Choroid plexus epithelial cell (primary cell): ENCODE measurements at regions not wholly inside any gene's neighbourhood (a gene's known extent, or its start where the extent isn't known, plus 50 kb on each side); places are given as distances from the start of the nearest gene placed in this dataset.

ENCODE experiments used
- DNase-seq: peaks from one replicate; pipeline ENCODE4 v3.0.0-alpha.2; 2010; ENCODE audit warnings: low read depth
- H3K4me3 ChIP-seq: 2 replicates; pipeline ENCODE4 v1.5.1; 2011; ENCODE audit warnings: low read depth, mild to moderate bottlenecking, control low read depth, low read length, moderate library complexity
- TF ChIP-seq, protein P1 (sequence below): conservative IDR thresholded peaks from 2 replicates; pipeline ENCODE4 v1.5.1; 2011; ENCODE audit warnings: low read depth, mild to moderate bottlenecking, control low read depth, inconsistent platforms, low read length, moderate library complexity

- no peak overlapping the region for H3K4me3 ChIP-seq
- peak; percentile 87 for DNase-seq
- TF ChIP-seq, protein P1, sequence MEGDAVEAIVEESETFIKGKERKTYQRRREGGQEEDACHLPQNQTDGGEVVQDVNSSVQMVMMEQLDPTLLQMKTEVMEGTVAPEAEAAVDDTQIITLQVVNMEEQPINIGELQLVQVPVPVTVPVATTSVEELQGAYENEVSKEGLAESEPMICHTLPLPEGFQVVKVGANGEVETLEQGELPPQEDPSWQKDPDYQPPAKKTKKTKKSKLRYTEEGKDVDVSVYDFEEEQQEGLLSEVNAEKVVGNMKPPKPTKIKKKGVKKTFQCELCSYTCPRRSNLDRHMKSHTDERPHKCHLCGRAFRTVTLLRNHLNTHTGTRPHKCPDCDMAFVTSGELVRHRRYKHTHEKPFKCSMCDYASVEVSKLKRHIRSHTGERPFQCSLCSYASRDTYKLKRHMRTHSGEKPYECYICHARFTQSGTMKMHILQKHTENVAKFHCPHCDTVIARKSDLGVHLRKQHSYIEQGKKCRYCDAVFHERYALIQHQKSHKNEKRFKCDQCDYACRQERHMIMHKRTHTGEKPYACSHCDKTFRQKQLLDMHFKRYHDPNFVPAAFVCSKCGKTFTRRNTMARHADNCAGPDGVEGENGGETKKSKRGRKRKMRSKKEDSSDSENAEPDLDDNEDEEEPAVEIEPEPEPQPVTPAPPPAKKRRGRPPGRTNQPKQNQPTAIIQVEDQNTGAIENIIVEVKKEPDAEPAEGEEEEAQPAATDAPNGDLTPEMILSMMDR = peak; percentile 78
Observed at GRCh38 chr7:16078076-16078952, 343.0 kb downstream of the CRPPA start.

DNA sequence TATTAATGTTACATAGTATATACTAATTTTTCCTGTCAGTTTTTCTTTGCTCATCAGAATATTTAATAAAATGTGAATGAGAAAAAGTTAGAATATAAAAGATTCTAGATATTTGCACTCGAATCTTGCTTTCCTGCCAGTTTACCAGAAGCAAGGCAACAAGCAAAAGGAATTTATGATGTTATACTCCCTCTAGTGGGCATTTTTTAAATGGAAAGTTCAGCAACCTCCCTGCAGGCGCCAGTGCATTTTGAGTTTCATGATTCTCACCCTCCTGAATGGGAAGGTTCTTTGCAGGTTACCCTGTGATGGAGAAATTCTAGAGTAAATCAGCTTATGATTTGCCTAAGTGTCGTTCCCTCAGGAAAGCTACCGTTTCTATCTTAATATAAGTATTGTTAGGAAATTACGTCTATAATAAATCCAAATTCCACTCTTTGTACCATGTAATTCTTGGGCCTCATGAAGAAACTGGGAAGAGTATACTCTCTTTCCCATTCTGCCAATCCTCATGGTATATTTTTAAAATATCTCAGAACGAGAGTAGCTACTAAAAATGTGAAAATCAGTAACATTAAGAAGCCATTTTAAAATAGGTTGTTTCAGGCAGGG lies 350.0 kb downstream of the CRPPA start:
- DNase-seq = peak; percentile 82
- TF ChIP-seq, protein P1 = peak; percentile 75
- H3K4me3 ChIP-seq = no peak overlapping the region

GRCh38 chr7:16070806-16071205 lies 350.5 kb downstream of the CRPPA start:
- TF ChIP-seq, protein P1 = no peak
- H3K4me3 ChIP-seq = no peak overlapping the region
- DNase-seq = no peak

- DNase-seq = no peak
- H3K4me3 ChIP-seq = no peak overlapping the region
- TF ChIP-seq, protein P1 = no peak
Observed at GRCh38 chr7:16069998-16070397, 351.3 kb downstream of the CRPPA start.

DNA sequence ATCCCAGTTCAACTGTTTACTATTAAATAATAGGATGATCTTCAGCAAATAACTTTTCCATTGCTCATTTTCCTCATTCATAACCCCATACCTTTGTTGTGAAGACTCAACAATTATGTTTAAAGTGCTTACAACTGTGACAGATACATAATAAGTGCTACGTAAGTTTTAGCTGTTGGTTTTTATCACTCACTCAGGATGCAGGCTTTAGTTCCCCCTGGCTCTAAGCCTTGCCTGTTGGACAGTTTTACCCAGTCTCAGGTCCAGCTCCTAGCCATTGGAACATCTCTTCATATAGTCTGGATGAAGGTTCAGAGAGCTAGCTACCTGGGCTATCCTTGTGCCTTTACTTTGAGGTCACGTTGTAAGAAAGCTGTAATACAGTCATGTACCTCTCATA lies 353.2 kb downstream of the CRPPA start:
- no peak overlapping the region for H3K4me3 ChIP-seq
- TF ChIP-seq, protein P1 = no peak
- DNase-seq = no peak

DNA sequence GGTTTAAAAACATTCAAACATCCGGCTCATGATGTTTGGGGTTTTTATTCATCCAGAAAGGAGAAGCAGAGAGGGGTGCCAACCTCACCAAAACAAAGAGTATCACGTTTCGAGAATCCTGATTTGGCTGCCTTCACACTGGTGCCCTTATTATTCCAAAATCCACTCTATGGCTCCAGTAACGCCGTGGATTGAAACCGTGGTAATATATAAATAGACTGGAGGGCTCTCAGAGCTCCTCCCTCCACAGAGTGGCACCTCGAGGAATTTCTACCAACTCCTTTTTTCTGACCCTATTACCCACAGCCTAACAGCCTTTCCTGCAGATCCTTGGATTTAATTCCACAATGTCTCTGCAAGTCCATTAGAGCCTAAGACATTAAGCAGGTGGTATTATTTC lies 353.6 kb downstream of the CRPPA start:
- no peak for DNase-seq
- TF ChIP-seq, protein P1 = no peak
- no peak overlapping the region for H3K4me3 ChIP-seq
